PC-9 (cell line): ENCODE measurements at regions not wholly inside any gene's neighbourhood (a gene's known extent, or its start where the extent isn't known, plus 50 kb on each side); places are given as distances from the start of the nearest gene placed in this dataset.

Experiments used
- BruUV-seq: library from RNA; stranded (reverse); fragments of 400-500 nt; replicated peaks from 2 replicates; lab custom pipeline; 2021; lab: Mats Ljungman, UMichigan
- CTCF ChIA-PET: fragments of 300-600 bp; sonication (Branson Sonifier 250); formaldehyde crosslinking; loops from one replicate; lab custom pipeline; 2022; ENCODE audit warnings: antibody characterized with exemption; lab: Charles Lee
- POLR2A ChIA-PET: fragments of 300-600 bp; sonication (Branson Sonifier 250); formaldehyde crosslinking; loops from one replicate; lab custom pipeline; 2022; ENCODE audit warnings: antibody characterized with exemption; ENCODE audit not compliant: unreplicated experiment; lab: Charles Lee
- DNase-seq, 2 experiments: peaks; one replicate each; pipeline versions ENCODE4 v3.0.0 to v3.0.0-alpha.2; 2015 to 2022; ENCODE audit warnings: mixed read lengths in 1 of 2
- H2AFZ ChIP-seq: fragments of 200-600 bp; sonication (generic); 2 replicates; pipeline ENCODE4 v1.8.1; 2017; ENCODE audit warnings: antibody characterized with exemption
- H3F3A ChIP-seq: fragments of 200-600 bp; sonication (generic); 2 replicates; pipeline ENCODE4 v1.8.1; 2017; ENCODE audit warnings: antibody characterized with exemption, mild to moderate bottlenecking, low read depth; ENCODE audit not compliant: insufficient read depth
- H3K27ac ChIP-seq: fragments of 200-600 bp; sonication (generic); 2 replicates; pipeline ENCODE4 v1.6.1; 2016; ENCODE audit warnings: mixed run types
- H3K27me3 ChIP-seq: fragments of 200-600 bp; sonication (generic); 2 replicates; pipeline ENCODE4 v1.6.1; 2016; ENCODE audit warnings: low read depth, mixed run types; ENCODE audit not compliant: insufficient read depth
- H3K36me3 ChIP-seq: fragments of 200-600 bp; sonication (generic); 2 replicates; pipeline ENCODE4 v1.6.1; 2016; ENCODE audit warnings: low read depth, mixed run types
- H3K4me1 ChIP-seq: fragments of 200-600 bp; sonication (generic); replicated peaks from 2 replicates; pipeline ENCODE4 v1.6.1; 2016; ENCODE audit warnings: mixed run types; ENCODE audit not compliant: insufficient read depth
- H3K4me2 ChIP-seq: fragments of 200-600 bp; sonication (generic); 2 replicates; pipeline ENCODE4 v1.6.1; 2017; ENCODE audit warnings: mixed run types
- H3K4me3 ChIP-seq: fragments of 200-600 bp; sonication (generic); 2 replicates; pipeline ENCODE4 v1.6.1; 2016; ENCODE audit warnings: mixed run types
- H3K79me2 ChIP-seq: fragments of 200-600 bp; sonication (generic); 2 replicates; pipeline ENCODE4 v1.6.1; 2017; ENCODE audit warnings: low read depth, mixed run types
- H3K9me2 ChIP-seq: fragments of 200-600 bp; sonication (generic); 2 replicates; pipeline ENCODE4 v1.8.1; 2017; ENCODE audit warnings: mild to moderate bottlenecking; ENCODE audit not compliant: insufficient read depth
- H3K9me3 ChIP-seq: fragments of 200-600 bp; sonication (generic); 2 replicates; pipeline ENCODE4 v1.8.1; 2016; ENCODE audit warnings: low read depth; ENCODE audit not compliant: insufficient read depth
- H4K20me1 ChIP-seq: fragments of 200-600 bp; sonication (generic); 2 replicates; pipeline ENCODE4 v1.8.1; 2017; ENCODE audit not compliant: insufficient read depth
- CTCF ChIP-seq: fragments of 200-600 bp; sonication (generic); conservative IDR thresholded peaks from 2 replicates; pipeline ENCODE4 v1.6.1; 2017; ENCODE audit warnings: mixed run types, antibody characterized with exemption, mild to moderate bottlenecking, moderate library complexity
- EZH2 ChIP-seq: fragments of 200-600 bp; sonication (generic); IDR thresholded peaks from 2 replicates; pipeline ENCODE4 v1.8.0; 2017; ENCODE audit warnings: antibody characterized with exemption, low read depth
- intact Hi-C: fragments of 100-400 bp; cut with micrococcal nuclease; formaldehyde crosslinking; loops from one replicate; pipeline ENCODE4 v1.10.0; 2022; ENCODE audit not compliant: unreplicated experiment

- TF ChIP-seq CTCF (no peak), EZH2 (no peak)
- BruUV-seq: no TSS peak
- intact Hi-C loops: no loop called here
Measured at GRCh38 chr16:6331770-6332169, 1000.9 kb upstream of the RBFOX1 start.

GRCh38 chr16:6317934-6318333, 1014.7 kb upstream of the RBFOX1 start:
- Histone ChIP-seq H3K79me2 (no peaks in the 10 kb centered on the region), H3K9me2 (no peaks in the 10 kb centered on the region), H3K4me1 (no peaks in the 10 kb centered on the region), H3K4me2 (no peak overlapping the region), H4K20me1 (no peaks in the 10 kb centered on the region), H2AFZ (no peak overlapping the region), H3K27me3 (no peaks in the 10 kb centered on the region), H3F3A (no peaks in the 10 kb centered on the region), H3K27ac (no peak overlapping the region), H3K4me3 (no peak overlapping the region), H3K36me3 (no peaks in the 10 kb centered on the region), H3K9me3 (no peaks in the 10 kb centered on the region; the same call in 1 of the 2 replicates)
- no peak for TF ChIP-seq CTCF
- TF ChIP-seq EZH2: no peak
- DNase-seq: no peak
- intact Hi-C loops: no loop called here
- BruUV-seq: no TSS peak
- CTCF ChIA-PET: no interaction called here
- POLR2A ChIA-PET: no interaction called here

More at GRCh38 chr16:6331770-6332169, 1000.9 kb upstream of the RBFOX1 start:
- H4K20me1 ChIP-seq: no peaks in the 10 kb centered on the region
- DNase-seq: no peak
- H3K27ac ChIP-seq: no peak overlapping the region
- ChIA-PET POLR2A (no interaction called here), CTCF (no interaction called here)
- H3K9me3 ChIP-seq: no peaks in the 10 kb centered on the region
- H3K4me1 ChIP-seq: no peaks in the 10 kb centered on the region
- no peak overlapping the region for H2AFZ ChIP-seq
- H3K9me2 ChIP-seq: no peaks in the 10 kb centered on the region
- H3K79me2 ChIP-seq: no peaks in the 10 kb centered on the region
- H3K36me3 ChIP-seq: no peaks in the 10 kb centered on the region
- H3F3A ChIP-seq: no peaks in the 10 kb centered on the region
- H3K4me3 ChIP-seq: no peak overlapping the region
- no peak overlapping the region for H3K4me2 ChIP-seq
- no peaks in the 10 kb centered on the region for H3K27me3 ChIP-seq

GRCh38 chr16:6309271-6309670, 1023.4 kb upstream of the RBFOX1 start:
- Histone ChIP-seq H3K36me3 (no peaks in the 10 kb centered on the region), H3K4me2 (no peak overlapping the region), H3K4me3 (no peak overlapping the region), H3K27ac (no peak overlapping the region), H3K4me1 (no peaks in the 10 kb centered on the region), H3K27me3 (peaks cover 14% of the 10 kb centered on the region; the same call in 1 of the 2 replicates), H3F3A (no peaks in the 10 kb centered on the region), H3K9me2 (no peaks in the 10 kb centered on the region), H3K9me3 (no peaks in the 10 kb centered on the region), H4K20me1 (no peaks in the 10 kb centered on the region), H3K79me2 (no peaks in the 10 kb centered on the region), H2AFZ (no peak overlapping the region)
- BruUV-seq: no TSS peak
- intact Hi-C loops: no loop called here
- CTCF ChIA-PET: no interaction called here
- POLR2A ChIA-PET: no interaction called here
- DNase-seq: no peak
- TF ChIP-seq EZH2 (no peak), CTCF (no peak)
